HL-60 (cell line): ENCODE measurements at regions not wholly inside any gene's neighbourhood (a gene's known extent, or its start where the extent isn't known, plus 50 kb on each side); places are given as distances from the start of the nearest gene placed in this dataset.

Experiments used
- DNase-seq, 2 experiments: peaks; one replicate each; pipeline ENCODE4 v3.0.0-alpha.2; 2010 to 2020; ENCODE audit warnings: low read depth in 1 of 2, low spot score in 1 of 2
- H3K27ac ChIP-seq: fragments of 250-450 bp; sonication (Bioruptor Pico); replicated peaks from 2 replicates; pipeline ENCODE4 v1.5.1; 2020; ENCODE audit warnings: mild to moderate bottlenecking, moderate library complexity
- H3K27me3 ChIP-seq: fragments of 250-450 bp; sonication (Bioruptor Pico); 2 replicates; pipeline ENCODE4 v1.5.1; 2021; ENCODE audit warnings: mild to moderate bottlenecking, moderate library complexity; ENCODE audit not compliant: insufficient read depth, poor library complexity, severe bottlenecking
- H3K4me3 ChIP-seq: replicated peaks from 2 replicates; pipeline ENCODE4 v1.5.1; 2011; ENCODE audit warnings: mild to moderate bottlenecking, control low read depth, low read length; ENCODE audit not compliant: insufficient read depth
- GABPA ChIP-seq: IDR thresholded peaks from 2 replicates; pipeline ENCODE4 v1.6.1; 2012; ENCODE audit warnings: low read depth
- POLR2AphosphoS5 ChIP-seq: IDR thresholded peaks from 2 replicates; pipeline ENCODE4 v1.6.1; 2012; ENCODE audit warnings: low read depth
- SPI1 ChIP-seq: IDR thresholded peaks from 2 replicates; pipeline ENCODE4 v1.6.1; 2012; ENCODE audit warnings: low read depth, mild to moderate bottlenecking, borderline replicate concordance
- TF ChIP-seq, protein P1 (sequence below): IDR thresholded peaks from 2 replicates; pipeline ENCODE4 v1.6.1; 2012; ENCODE audit warnings: low read depth; ENCODE audit not compliant: insufficient replicate concordance
- TF ChIP-seq, protein P2 (sequence below): IDR thresholded peaks from one replicate; pipeline ENCODE4 v1.5.1; 2011; ENCODE audit warnings: low read length, control low read depth, inconsistent platforms; ENCODE audit not compliant: insufficient read depth

DNA sequence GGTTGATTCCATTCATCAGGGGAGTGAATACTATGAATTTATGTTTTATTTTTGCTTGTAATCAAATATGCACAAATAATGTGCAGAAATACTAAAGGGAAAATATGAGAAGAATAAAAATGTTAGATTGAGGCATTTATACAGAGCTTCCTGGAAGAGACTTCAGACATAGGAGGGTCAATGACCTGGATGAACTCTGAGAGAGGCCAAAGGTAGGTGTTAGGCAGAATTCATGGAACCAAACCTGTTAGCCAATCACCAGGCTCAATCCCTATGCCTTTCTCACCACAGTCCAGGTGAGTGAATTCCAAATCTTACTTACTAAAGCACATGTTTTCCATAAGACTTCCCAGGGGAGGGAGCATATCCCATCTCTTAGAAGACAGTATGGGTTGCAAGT, 130.4 kb upstream of the NTF3 start:
- peaks cover 9% of the 10 kb centered on the region for H3K27me3 ChIP-seq
- no peak overlapping the region for H3K4me3 ChIP-seq
- no peak for DNase-seq
- no peak for TF ChIP-seq GABPA
- TF ChIP-seq POLR2AphosphoS5, result no peak
- TF ChIP-seq, protein P1, sequence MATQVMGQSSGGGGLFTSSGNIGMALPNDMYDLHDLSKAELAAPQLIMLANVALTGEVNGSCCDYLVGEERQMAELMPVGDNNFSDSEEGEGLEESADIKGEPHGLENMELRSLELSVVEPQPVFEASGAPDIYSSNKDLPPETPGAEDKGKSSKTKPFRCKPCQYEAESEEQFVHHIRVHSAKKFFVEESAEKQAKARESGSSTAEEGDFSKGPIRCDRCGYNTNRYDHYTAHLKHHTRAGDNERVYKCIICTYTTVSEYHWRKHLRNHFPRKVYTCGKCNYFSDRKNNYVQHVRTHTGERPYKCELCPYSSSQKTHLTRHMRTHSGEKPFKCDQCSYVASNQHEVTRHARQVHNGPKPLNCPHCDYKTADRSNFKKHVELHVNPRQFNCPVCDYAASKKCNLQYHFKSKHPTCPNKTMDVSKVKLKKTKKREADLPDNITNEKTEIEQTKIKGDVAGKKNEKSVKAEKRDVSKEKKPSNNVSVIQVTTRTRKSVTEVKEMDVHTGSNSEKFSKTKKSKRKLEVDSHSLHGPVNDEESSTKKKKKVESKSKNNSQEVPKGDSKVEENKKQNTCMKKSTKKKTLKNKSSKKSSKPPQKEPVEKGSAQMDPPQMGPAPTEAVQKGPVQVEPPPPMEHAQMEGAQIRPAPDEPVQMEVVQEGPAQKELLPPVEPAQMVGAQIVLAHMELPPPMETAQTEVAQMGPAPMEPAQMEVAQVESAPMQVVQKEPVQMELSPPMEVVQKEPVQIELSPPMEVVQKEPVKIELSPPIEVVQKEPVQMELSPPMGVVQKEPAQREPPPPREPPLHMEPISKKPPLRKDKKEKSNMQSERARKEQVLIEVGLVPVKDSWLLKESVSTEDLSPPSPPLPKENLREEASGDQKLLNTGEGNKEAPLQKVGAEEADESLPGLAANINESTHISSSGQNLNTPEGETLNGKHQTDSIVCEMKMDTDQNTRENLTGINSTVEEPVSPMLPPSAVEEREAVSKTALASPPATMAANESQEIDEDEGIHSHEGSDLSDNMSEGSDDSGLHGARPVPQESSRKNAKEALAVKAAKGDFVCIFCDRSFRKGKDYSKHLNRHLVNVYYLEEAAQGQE, result no peak
- no peak for TF ChIP-seq SPI1
- TF ChIP-seq, protein P2, sequence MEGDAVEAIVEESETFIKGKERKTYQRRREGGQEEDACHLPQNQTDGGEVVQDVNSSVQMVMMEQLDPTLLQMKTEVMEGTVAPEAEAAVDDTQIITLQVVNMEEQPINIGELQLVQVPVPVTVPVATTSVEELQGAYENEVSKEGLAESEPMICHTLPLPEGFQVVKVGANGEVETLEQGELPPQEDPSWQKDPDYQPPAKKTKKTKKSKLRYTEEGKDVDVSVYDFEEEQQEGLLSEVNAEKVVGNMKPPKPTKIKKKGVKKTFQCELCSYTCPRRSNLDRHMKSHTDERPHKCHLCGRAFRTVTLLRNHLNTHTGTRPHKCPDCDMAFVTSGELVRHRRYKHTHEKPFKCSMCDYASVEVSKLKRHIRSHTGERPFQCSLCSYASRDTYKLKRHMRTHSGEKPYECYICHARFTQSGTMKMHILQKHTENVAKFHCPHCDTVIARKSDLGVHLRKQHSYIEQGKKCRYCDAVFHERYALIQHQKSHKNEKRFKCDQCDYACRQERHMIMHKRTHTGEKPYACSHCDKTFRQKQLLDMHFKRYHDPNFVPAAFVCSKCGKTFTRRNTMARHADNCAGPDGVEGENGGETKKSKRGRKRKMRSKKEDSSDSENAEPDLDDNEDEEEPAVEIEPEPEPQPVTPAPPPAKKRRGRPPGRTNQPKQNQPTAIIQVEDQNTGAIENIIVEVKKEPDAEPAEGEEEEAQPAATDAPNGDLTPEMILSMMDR, result no peak
- no peak overlapping the region for H3K27ac ChIP-seq

DNA sequence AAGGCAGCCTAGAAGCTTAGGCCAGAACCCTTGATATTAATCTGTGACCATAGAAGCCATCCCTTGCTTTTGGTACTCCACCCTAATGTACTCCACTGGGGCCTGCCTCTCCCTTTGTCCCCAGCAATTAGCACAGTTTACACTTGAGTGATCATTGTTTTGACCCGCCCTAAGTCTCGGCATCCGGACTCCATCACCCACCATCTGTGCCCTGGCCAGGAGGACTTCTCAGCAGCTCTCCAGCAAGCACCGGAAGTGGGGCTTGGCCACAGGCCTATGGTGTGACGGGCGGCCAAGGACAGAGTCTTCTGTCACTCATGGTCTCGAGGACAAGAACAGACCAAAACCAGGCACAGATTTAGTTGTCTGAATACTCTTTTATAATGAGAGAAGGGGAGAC, 126.5 kb upstream of the NTF3 start:
- no peak for DNase-seq
- H3K27me3 ChIP-seq, result peaks cover 9% of the 10 kb centered on the region
- TF ChIP-seq GABPA, result no peak
- TF ChIP-seq SPI1, result no peak
- TF ChIP-seq, protein P1, result no peak
- TF ChIP-seq, protein P2, result no peak
- no peak for TF ChIP-seq POLR2AphosphoS5

DNA sequence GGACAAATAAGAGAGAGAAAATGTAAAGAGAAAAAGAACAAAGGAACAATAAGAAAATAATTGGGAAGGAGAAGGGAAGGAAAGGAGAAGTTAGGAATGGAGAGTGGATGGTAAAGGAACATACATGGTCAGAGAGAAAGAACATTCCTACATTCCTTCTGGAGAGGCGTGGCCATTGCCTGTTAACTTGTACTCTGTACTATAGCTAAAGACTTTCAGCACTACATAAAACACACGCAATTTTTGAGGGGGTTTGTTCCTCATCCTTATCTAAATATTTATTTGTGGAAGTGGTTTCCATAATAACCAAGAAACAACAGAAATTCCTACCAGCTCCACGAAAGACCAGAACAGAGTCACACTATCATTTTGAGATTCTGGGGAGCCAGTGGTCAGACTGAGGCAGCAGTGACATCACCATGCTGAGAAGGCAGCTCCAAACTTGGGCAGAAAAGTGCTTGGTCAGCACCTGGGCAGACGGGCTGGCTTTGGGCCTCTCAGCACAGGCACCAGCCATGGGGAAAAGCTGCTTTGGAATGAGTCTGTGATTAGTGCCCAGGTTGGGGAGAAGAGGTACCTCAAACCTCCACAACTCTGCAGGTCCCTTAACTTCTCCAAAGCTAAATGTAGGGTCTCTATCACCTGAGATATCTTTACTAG, 125.9 kb upstream of the NTF3 start:
- Histone ChIP-seq H3K27ac (no peak overlapping the region), H3K27me3 (peaks cover 9% of the 10 kb centered on the region), H3K4me3 (no peak overlapping the region)
- TF ChIP-seq, protein P2, result no peak
- TF ChIP-seq POLR2AphosphoS5, result no peak
- TF ChIP-seq GABPA, result no peak
- TF ChIP-seq, protein P1, result no peak
- TF ChIP-seq SPI1, result no peak
- DNase-seq, result no peak

More for the DNA sequence above, 126.5 kb upstream of the NTF3 start:
- Histone ChIP-seq H3K27ac (no peak overlapping the region), H3K4me3 (no peak overlapping the region)
